ENCODE measurements at regions not wholly inside any gene's neighbourhood (a gene's known extent, or its start where the extent isn't known, plus 50 kb on each side); places are given as distances from the start of the nearest gene placed in this dataset.

DNA sequence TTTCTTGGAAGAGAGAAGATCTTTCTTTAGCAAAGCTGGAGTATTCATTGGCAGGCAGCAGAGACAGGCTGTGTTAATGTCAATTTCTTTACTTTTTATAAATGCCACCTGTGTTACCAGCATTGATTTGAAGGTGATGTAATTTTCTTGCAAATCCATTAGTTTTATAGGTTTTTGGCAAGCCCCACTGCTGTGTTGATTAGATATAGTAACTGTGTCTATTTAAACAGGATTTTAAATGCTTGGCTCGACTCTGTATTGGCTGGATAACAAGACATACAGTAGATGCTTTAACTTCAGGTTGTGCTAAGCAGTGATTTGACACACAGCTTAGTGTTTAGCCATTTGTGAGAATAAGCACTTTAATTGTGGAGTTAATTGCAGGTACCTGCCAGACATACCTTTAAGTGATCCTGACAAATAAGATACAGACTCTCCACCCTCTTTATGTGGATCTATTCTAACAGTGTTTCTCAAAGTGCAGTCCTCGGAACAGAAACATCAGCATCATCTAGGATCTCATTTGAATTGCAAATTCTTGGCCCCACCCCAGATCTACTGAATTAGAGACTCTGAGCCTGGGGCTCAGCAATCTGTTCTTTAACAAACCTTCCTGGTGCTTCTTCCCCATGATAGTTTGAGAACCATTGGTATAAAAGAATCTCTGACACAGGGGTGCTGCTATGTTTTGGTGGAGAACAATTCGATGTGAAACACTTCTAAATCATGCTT is 397.5 kb downstream of the HDGFL1 start:
- TF ChIP-seq, protein P1, sequence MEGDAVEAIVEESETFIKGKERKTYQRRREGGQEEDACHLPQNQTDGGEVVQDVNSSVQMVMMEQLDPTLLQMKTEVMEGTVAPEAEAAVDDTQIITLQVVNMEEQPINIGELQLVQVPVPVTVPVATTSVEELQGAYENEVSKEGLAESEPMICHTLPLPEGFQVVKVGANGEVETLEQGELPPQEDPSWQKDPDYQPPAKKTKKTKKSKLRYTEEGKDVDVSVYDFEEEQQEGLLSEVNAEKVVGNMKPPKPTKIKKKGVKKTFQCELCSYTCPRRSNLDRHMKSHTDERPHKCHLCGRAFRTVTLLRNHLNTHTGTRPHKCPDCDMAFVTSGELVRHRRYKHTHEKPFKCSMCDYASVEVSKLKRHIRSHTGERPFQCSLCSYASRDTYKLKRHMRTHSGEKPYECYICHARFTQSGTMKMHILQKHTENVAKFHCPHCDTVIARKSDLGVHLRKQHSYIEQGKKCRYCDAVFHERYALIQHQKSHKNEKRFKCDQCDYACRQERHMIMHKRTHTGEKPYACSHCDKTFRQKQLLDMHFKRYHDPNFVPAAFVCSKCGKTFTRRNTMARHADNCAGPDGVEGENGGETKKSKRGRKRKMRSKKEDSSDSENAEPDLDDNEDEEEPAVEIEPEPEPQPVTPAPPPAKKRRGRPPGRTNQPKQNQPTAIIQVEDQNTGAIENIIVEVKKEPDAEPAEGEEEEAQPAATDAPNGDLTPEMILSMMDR (IDR thresholded peaks at IDR 0.05; ENCODE audit: borderline replicate concordance, extremely low read depth, insufficient read depth): no peak
- no peak overlapping the region for H3K9ac ChIP-seq (ENCODE audit: low read length in 3 of 3)
- intact Hi-C loops (cut with DNase I): no loop called here
- no peak for FAIRE-seq
- H3K4me1 ChIP-seq (ENCODE audit: control insufficient read depth in 2 of 3, insufficient read depth in 2 of 3, low read depth in 1 of 3, low read length in 3 of 3): no peaks in the 10 kb centered on the region
- DNase-seq: peak in 1 of 5 donors; percentile 21
- H3K27me3 ChIP-seq (ENCODE audit: control insufficient read depth, insufficient read depth, low read length): no peaks in the 10 kb centered on the region
- H3K27ac ChIP-seq (ENCODE audit: low read depth in 2 of 2, low read length in 2 of 2): no peak overlapping the region
- H3K9me3 ChIP-seq (ENCODE audit: control insufficient read depth in 2 of 3, insufficient read depth in 1 of 3, low read length in 3 of 3): no peaks in the 10 kb centered on the region
- no peak overlapping the region for H3K4me3 ChIP-seq (ENCODE audit: low read length in 3 of 3)
- H3K36me3 ChIP-seq (ENCODE audit: control insufficient read depth in 2 of 3, insufficient read depth in 3 of 3, low read length in 3 of 3): no peaks in the 10 kb centered on the region

DNA sequence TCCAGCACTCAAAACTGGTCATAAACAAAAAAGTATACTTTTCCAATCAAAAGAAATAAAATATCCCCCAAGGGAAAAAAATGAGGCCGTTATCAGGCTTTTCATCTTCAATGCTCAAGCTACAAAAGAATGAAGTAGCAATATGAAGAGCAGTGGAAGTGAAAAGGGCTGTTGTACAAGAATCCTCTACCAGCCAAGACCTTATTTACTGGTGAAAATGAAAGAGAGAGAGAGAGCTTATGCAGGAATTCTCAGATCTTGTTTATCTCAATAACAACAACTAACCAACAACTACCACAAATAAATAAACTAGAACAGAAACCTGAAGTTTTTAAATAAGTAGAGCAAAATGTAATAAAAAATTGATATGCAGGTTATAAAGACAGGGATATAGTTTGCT is 400.6 kb downstream of the HDGFL1 start:
- H3K9me3 ChIP-seq (ENCODE audit: control insufficient read depth in 2 of 3, insufficient read depth in 1 of 3, low read length in 3 of 3): no peaks in the 10 kb centered on the region
- H3K9ac ChIP-seq (ENCODE audit: low read length in 3 of 3): no peak overlapping the region
- no peak overlapping the region for H3K27ac ChIP-seq (ENCODE audit: low read depth in 2 of 2, low read length in 2 of 2)
- FAIRE-seq (no peak), DNase-seq (no peak)
- H3K36me3 ChIP-seq (ENCODE audit: control insufficient read depth in 2 of 3, insufficient read depth in 3 of 3, low read length in 3 of 3): no peaks in the 10 kb centered on the region
- no peaks in the 10 kb centered on the region for H3K4me1 ChIP-seq (ENCODE audit: control insufficient read depth in 2 of 3, insufficient read depth in 2 of 3, low read depth in 1 of 3, low read length in 3 of 3)
- TF ChIP-seq, protein P1 (IDR thresholded peaks at IDR 0.05; ENCODE audit: borderline replicate concordance, extremely low read depth, insufficient read depth): no peak
- H3K4me3 ChIP-seq (ENCODE audit: low read length in 3 of 3): no peak overlapping the region
- intact Hi-C loops (cut with DNase I): no loop called here
- no peaks in the 10 kb centered on the region for H3K27me3 ChIP-seq (ENCODE audit: control insufficient read depth, insufficient read depth, low read length)

DNA sequence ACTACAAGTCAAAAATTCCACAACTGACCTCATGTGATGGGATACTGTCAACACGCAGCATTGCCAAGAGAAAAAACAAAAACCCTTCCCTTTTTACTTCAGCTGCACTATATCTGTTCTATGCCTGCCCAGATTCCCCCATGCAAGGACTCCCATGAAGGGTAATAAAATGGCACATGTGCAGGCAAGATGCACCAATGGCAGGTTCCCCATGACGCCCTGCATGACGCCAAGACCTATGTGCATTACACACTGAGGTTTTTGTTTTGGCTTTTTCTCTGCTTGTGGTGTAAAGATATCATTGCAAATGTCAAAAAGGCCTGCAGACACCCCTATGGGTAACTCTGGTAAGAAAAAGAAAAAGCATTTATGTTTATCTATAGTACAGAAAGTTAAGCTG is 403.4 kb downstream of the HDGFL1 start:
- no peaks in the 10 kb centered on the region for H3K36me3 ChIP-seq (ENCODE audit: control insufficient read depth in 2 of 3, insufficient read depth in 3 of 3, low read length in 3 of 3)
- intact Hi-C loops (cut with DNase I): no loop called here
- no peaks in the 10 kb centered on the region for H3K4me1 ChIP-seq (ENCODE audit: control insufficient read depth in 2 of 3, insufficient read depth in 2 of 3, low read depth in 1 of 3, low read length in 3 of 3)
- H3K27ac ChIP-seq (ENCODE audit: low read depth in 2 of 2, low read length in 2 of 2): no peak overlapping the region
- H3K4me3 ChIP-seq (ENCODE audit: low read length in 3 of 3): no peak overlapping the region
- H3K9ac ChIP-seq (ENCODE audit: low read length in 3 of 3): no peak overlapping the region
- no peaks in the 10 kb centered on the region for H3K27me3 ChIP-seq (ENCODE audit: control insufficient read depth, insufficient read depth, low read length)
- FAIRE-seq (no peak), DNase-seq (no peak)
- TF ChIP-seq, protein P1 (IDR thresholded peaks at IDR 0.05; ENCODE audit: borderline replicate concordance, extremely low read depth, insufficient read depth): no peak
- H3K9me3 ChIP-seq (ENCODE audit: control insufficient read depth in 2 of 3, insufficient read depth in 1 of 3, low read length in 3 of 3): no peaks in the 10 kb centered on the region

DNA sequence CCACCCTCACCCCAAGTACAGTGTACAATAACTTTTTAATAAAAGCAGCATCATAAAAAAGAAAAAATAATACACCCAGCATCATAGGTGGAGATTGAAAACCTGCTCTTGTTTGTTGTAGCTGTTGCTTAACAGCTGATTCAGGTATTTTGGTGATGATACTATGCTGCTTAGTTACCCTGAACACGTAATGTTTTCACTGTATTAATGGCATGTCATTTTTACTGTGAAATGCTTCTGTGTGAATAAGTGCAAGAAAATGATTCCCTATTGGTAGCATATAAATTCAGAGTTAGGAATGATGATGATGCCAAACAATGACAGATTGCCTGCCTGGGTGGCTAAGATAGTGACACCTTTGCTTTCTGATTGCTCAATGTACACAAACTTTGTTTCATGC is 405.7 kb downstream of the HDGFL1 start:
- intact Hi-C loops (cut with DNase I): no loop called here
- DNase-seq (no peak), FAIRE-seq (no peak)
- H3K27me3 ChIP-seq (ENCODE audit: control insufficient read depth, insufficient read depth, low read length): no peaks in the 10 kb centered on the region
- H3K4me3 ChIP-seq (ENCODE audit: low read length in 3 of 3): no peak overlapping the region
- no peak overlapping the region for H3K27ac ChIP-seq (ENCODE audit: low read depth in 2 of 2, low read length in 2 of 2)
- no peaks in the 10 kb centered on the region for H3K4me1 ChIP-seq (ENCODE audit: control insufficient read depth in 2 of 3, insufficient read depth in 2 of 3, low read depth in 1 of 3, low read length in 3 of 3)
- no peaks in the 10 kb centered on the region for H3K36me3 ChIP-seq (ENCODE audit: control insufficient read depth in 2 of 3, insufficient read depth in 3 of 3, low read length in 3 of 3)
- H3K9ac ChIP-seq (ENCODE audit: low read length in 3 of 3): no peak overlapping the region
- TF ChIP-seq, protein P1 (IDR thresholded peaks at IDR 0.05; ENCODE audit: borderline replicate concordance, extremely low read depth, insufficient read depth): no peak
- no peaks in the 10 kb centered on the region for H3K9me3 ChIP-seq (ENCODE audit: control insufficient read depth in 2 of 3, insufficient read depth in 1 of 3, low read length in 3 of 3)
